C4-2B (cell line): ENCODE measurements at regions not wholly inside any gene's neighbourhood (a gene's known extent, or its start where the extent isn't known, plus 50 kb on each side); places are given as distances from the start of the nearest gene placed in this dataset.

Experiments
- CTCF ChIP-seq: fragments of 450-650 bp; conservative IDR thresholded peaks from 2 replicates; pipeline ENCODE4 v1.5.1; 2017; ENCODE audit warnings: mild to moderate bottlenecking
- ZFX ChIP-seq: fragments of 450-650 bp; IDR thresholded peaks from 2 replicates; pipeline ENCODE4 v1.6.1; 2017

GRCh38 chr1:193489191-193489590 lies 302.8 kb upstream of the B3GALT2 start:
- TF ChIP-seq CTCF = no peak
- TF ChIP-seq ZFX = no peak
